Thyroid gland (tissue), 4 donors: ENCODE measurements at regions not wholly inside any gene's neighbourhood (a gene's known extent, or its start where the extent isn't known, plus 50 kb on each side); places are given as distances from the start of the nearest gene placed in this dataset.

Source experiments
- DNase-seq, 2 donors: peaks; one replicate each; pipeline ENCODE4 v3.0.0-alpha.2; 2019
- H3K27ac ChIP-seq, 3 donors: fragments of 200-600 bp; sonication (generic); 1 replicate in 2 of 3; 2 replicates in 1 of 3; pipeline ENCODE4 v1.5.1; 2016 to 2019; ENCODE audit warnings: mild to moderate bottlenecking in 1 of 3, moderate library complexity in 1 of 3
- H3K27me3 ChIP-seq: fragments of 200-600 bp; sonication (generic); one replicate; pipeline ENCODE4 v1.5.1; 2019
- H3K36me3 ChIP-seq, 2 donors: fragments of 200-600 bp; sonication (generic); one replicate each; pipeline ENCODE4 v1.5.1; 2016 to 2019
- H3K4me1 ChIP-seq, 2 donors: fragments of 200-600 bp; sonication (generic); one replicate each; pipeline ENCODE4 v1.5.1; 2017 to 2019
- H3K4me3 ChIP-seq, 3 donors: fragments of 200-600 bp; sonication (generic); replicated peaks in 1 of 3; 1 replicate in 2 of 3; 2 replicates in 1 of 3; pipeline ENCODE4 v1.5.1; 2016; ENCODE audit warnings: mild to moderate bottlenecking in 1 of 3
- H3K9me3 ChIP-seq: fragments of 200-600 bp; sonication (generic); one replicate; pipeline ENCODE4 v1.5.1; 2017
- POLR2A ChIP-seq, 2 donors: fragments of 450-650 bp; IDR thresholded peaks; one replicate each; pipeline ENCODE4 v1.6.1; 2017; ENCODE audit warnings: antibody characterized with exemption in 2 of 2, mild to moderate bottlenecking in 2 of 2, moderate library complexity in 1 of 2
- WGBS, 2 donors: methylation state at CpG; one replicate each; pipeline ENCODE4 v1.1.5; 2017; 5-methylcytosine and 5-hydroxymethylcytosine counted together
- intact Hi-C: fragments of 100-400 bp; cut with DNase I; formaldehyde crosslinking; loops from one replicate; pipeline ENCODE4 v1.15.1; 2023
- TF ChIP-seq, protein P1 (sequence below), 6 experiments: fragments of 200-600 bp in 3 of 6; fragments of 450-650 bp in 3 of 6; sonication (generic) in 3 of 6; IDR thresholded peaks; one replicate each; pipeline ENCODE4 v1.5.1; 2016 to 2019; ENCODE audit warnings: antibody characterized with exemption in 6 of 6, mild to moderate bottlenecking in 2 of 6, inconsistent platforms in 1 of 6, moderate library complexity in 1 of 6

DNA sequence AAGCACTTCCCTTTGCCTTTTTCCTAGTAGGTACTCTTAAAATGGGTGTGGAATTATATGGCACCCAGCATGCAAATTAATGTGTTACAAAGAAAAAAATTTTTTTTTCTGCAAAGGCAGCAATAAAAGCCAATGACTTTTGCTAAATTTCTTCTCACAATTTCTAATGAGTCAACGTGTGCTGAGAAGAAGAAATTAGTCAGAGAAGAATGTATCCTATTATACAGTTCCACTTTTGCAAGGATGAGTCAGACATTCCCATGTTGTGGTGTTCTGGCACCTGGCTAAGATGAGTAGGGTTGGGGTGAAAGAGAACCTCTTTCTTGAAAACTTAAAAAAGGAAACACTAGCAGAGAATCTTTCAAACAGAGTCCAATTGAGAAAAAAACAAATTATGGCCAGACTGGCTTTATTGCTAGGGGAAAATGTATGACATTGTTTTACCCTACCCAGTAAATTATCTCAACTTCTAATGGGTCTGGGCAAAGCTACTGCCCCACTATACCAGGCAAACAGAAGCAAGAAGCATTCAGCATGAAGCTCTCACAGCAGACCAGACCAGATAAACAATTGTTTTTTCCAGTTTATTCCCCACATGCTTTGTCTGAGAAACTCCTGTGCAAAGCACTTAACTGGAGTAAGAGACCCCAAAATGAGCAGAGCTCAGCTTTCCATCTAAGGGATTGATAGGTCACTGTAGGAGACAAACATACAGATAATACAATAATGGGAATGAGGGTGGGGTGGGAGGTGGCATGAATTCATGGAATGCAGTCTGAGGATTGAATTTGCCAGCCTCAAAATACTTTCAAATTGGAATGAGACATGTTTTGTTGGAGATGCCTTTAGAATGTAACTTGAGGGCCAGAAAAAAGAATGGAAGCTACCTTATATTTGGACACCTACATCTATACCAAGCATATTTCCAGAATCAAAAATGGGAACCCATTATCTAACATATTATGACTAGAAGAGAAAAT, 220.8 kb upstream of the RFX3 start:
- Histone ChIP-seq H3K9me3 (no peaks in the 10 kb centered on the region), H3K27ac (no peak overlapping the region), H3K36me3 (no peaks in the 10 kb centered on the region), H3K27me3 (no peaks in the 10 kb centered on the region), H3K4me3 (no peak overlapping the region), H3K4me1 (peaks cover 8 to 16% of the 10 kb centered on the region in 2 donors)
- intact Hi-C loops = no loop called here
- TF ChIP-seq, protein P1, sequence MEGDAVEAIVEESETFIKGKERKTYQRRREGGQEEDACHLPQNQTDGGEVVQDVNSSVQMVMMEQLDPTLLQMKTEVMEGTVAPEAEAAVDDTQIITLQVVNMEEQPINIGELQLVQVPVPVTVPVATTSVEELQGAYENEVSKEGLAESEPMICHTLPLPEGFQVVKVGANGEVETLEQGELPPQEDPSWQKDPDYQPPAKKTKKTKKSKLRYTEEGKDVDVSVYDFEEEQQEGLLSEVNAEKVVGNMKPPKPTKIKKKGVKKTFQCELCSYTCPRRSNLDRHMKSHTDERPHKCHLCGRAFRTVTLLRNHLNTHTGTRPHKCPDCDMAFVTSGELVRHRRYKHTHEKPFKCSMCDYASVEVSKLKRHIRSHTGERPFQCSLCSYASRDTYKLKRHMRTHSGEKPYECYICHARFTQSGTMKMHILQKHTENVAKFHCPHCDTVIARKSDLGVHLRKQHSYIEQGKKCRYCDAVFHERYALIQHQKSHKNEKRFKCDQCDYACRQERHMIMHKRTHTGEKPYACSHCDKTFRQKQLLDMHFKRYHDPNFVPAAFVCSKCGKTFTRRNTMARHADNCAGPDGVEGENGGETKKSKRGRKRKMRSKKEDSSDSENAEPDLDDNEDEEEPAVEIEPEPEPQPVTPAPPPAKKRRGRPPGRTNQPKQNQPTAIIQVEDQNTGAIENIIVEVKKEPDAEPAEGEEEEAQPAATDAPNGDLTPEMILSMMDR (IDR thresholded peaks at IDR 0.05) = no peak
- WGBS, 2 donors = 54 to 72% methylated on average over 1 of the region's 1 CpG
- no peak for DNase-seq

DNA sequence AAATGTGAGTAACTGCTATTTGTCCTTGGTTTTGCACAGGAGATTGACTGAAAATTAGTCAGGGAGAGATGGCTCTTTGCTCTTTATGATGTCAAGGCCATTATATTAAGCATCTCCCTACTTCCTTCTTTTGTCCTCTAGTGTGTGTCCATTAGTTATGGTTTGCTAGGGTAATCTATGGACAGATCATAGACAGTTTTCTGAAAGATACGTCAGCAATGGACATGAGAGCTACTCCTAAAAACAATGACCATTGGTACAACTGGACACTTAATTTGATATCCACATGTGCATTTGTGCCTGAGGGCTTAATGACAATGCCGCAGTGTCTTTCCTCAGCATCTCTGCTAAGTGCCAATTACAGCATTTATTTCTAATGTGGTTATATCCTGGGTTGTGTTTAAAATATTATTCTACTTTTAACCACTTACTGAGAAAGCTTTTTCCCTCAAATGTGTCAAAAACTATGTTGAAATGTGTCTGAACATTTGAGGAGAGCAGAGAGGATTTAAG, 218.2 kb upstream of the RFX3 start:
- WGBS, 2 donors = 94 to 98% methylated on average over 2 of the region's 2 CpGs
- Histone ChIP-seq H3K4me1 (peaks cover 0 to 6% of the 10 kb centered on the region in 2 donors), H3K36me3 (no peaks in the 10 kb centered on the region), H3K27me3 (no peaks in the 10 kb centered on the region), H3K9me3 (no peaks in the 10 kb centered on the region), H3K4me3 (no peak overlapping the region), H3K27ac (no peak overlapping the region)
- TF ChIP-seq, protein P1 (IDR thresholded peaks at IDR 0.05) = no peak
- no peak for TF ChIP-seq POLR2A (IDR thresholded peaks at IDR 0.05)
- intact Hi-C loops = no loop called here
- no peak for DNase-seq

DNA sequence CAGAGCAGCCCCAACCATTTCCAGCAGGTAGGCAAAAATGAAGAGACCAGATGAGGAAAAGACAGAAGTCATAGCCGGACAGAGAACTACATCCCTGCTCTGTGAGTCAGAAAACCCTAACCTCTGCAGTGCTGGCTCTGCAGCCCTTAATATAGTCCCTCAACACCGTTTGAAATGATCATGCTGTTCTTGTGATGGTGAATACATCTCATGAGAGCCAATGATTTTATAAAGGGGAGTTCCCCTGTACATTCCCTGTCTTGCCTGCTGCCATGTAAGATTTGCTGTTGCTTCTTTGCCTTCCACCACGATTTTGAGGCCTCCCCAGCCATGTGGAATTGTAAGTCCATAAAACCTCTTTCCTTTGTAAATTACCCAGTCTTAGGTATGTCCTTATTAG, 216.8 kb upstream of the RFX3 start:
- Histone ChIP-seq H3K4me3 (no peak overlapping the region), H3K27ac (no peak overlapping the region), H3K9me3 (no peaks in the 10 kb centered on the region), H3K36me3 (no peaks in the 10 kb centered on the region), H3K4me1 (peaks cover 0 to 6% of the 10 kb centered on the region in 2 donors), H3K27me3 (no peaks in the 10 kb centered on the region)
- WGBS, 2 donors = 85 to 91% methylated on average over 3 of the region's 3 CpGs
- no peak for DNase-seq
- TF ChIP-seq POLR2A (IDR thresholded peaks at IDR 0.05) = no peak
- TF ChIP-seq, protein P1 (IDR thresholded peaks at IDR 0.05) = no peak
- intact Hi-C loops = no loop called here

DNA sequence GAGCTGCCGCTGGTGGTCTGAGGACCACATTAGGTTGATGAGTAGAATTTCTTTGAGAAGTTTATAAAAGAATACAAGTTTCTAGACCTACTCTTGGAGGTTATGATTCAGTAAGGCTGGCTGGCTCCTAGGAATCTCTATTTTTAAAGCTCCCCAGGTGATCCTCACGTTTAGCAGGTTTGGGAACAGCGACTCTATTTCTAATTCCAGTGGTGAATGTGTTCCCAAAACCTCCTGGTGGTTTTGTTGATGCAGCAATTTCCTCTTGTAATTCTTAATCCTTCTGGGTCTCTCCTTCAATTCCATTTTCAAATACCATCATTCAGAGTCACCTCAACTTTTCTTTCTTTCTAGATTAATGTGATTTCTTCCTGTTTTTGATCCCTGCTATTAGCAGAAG, 215.9 kb upstream of the RFX3 start:
- intact Hi-C loops = no loop called here
- 70 to 79% methylated on average over 3 of the region's 3 CpGs for WGBS, 2 donors
- Histone ChIP-seq H3K36me3 (no peaks in the 10 kb centered on the region), H3K4me1 (peaks cover 0 to 4% of the 10 kb centered on the region in 2 donors), H3K4me3 (no peak overlapping the region), H3K27ac (no peak overlapping the region), H3K9me3 (no peaks in the 10 kb centered on the region), H3K27me3 (no peaks in the 10 kb centered on the region)
- DNase-seq = no peak
- no peak for TF ChIP-seq POLR2A (IDR thresholded peaks at IDR 0.05)
- TF ChIP-seq, protein P1 (IDR thresholded peaks at IDR 0.05) = no peak
